ENCODE measurements at regions not wholly inside any gene's neighbourhood (a gene's known extent, or its start where the extent isn't known, plus 50 kb on each side); places are given as distances from the start of the nearest gene placed in this dataset.

- H3K4me3 ChIP-seq = no peak overlapping the region
- DNase-seq = peak; percentile 59 to 87
- no peak overlapping the region for H3K27ac ChIP-seq
- peaks cover 11% of the 10 kb centered on the region; the same call in 1 of the 2 replicates for H3K27me3 ChIP-seq
- H3K4me1 ChIP-seq = no peaks in the 10 kb centered on the region
- no peaks in the 10 kb centered on the region for H3K9me3 ChIP-seq (replicated peaks)
- no peaks in the 10 kb centered on the region for H3K36me3 ChIP-seq
Measured at GRCh38 chr17:12256380-12256995, 235.8 kb downstream of the MAP2K4 start.

- Histone ChIP-seq H3K27ac (no peak overlapping the region), H3K27me3 (peaks cover 11% of the 10 kb centered on the region; the same call in 1 of the 2 replicates), H3K9me3 (replicated peaks) (no peaks in the 10 kb centered on the region), H3K4me3 (no peak overlapping the region), H3K4me1 (no peaks in the 10 kb centered on the region), H3K36me3 (no peaks in the 10 kb centered on the region)
- DNase-seq = no peak
Measured at GRCh38 chr17:12257176-12257575, 236.5 kb downstream of the MAP2K4 start.

- no peak for DNase-seq
- H3K9me3 ChIP-seq (replicated peaks) = peaks cover 5% of the 10 kb centered on the region; the same call in 1 of the 2 replicates
- no peaks in the 10 kb centered on the region for H3K4me1 ChIP-seq
- no peaks in the 10 kb centered on the region for H3K36me3 ChIP-seq
- no peaks in the 10 kb centered on the region for H3K27me3 ChIP-seq
- H3K4me3 ChIP-seq = no peak overlapping the region
- no peak overlapping the region for H3K27ac ChIP-seq
Measured at GRCh38 chr17:12261354-12261753, 240.7 kb downstream of the MAP2K4 start.

- H3K9me3 ChIP-seq (replicated peaks) = no peaks in the 10 kb centered on the region
- no peaks in the 10 kb centered on the region for H3K4me1 ChIP-seq
- no peak overlapping the region for H3K27ac ChIP-seq
- no peak for DNase-seq
- H3K4me3 ChIP-seq = no peak overlapping the region
- no peaks in the 10 kb centered on the region for H3K36me3 ChIP-seq
- no peaks in the 10 kb centered on the region for H3K27me3 ChIP-seq
Measured at GRCh38 chr17:12269751-12270150, 249.1 kb downstream of the MAP2K4 start.

GRCh38 chr17:12277827-12278226, 257.1 kb downstream of the MAP2K4 start:
- Histone ChIP-seq H3K36me3 (no peaks in the 10 kb centered on the region), H3K9me3 (replicated peaks) (0 out of 2 replicates have a peak, but pooled peaks cover 3% of the 10 kb centered on the region), H3K27ac (no peak overlapping the region), H3K27me3 (peaks cover 18% of the 10 kb centered on the region), H3K4me3 (no peak overlapping the region), H3K4me1 (no peaks in the 10 kb centered on the region)
- no peak for DNase-seq

GRCh38 chr17:12282056-12282455, 261.4 kb downstream of the MAP2K4 start:
- Histone ChIP-seq H3K4me1 (no peaks in the 10 kb centered on the region), H3K27me3 (peaks cover 10% of the 10 kb centered on the region), H3K4me3 (no peak overlapping the region), H3K27ac (no peak overlapping the region), H3K9me3 (replicated peaks) (0 out of 2 replicates have a peak, but pooled peaks cover 3% of the 10 kb centered on the region), H3K36me3 (no peaks in the 10 kb centered on the region)
- no peak for DNase-seq

GRCh38 chr17:12287953-12288352, 267.3 kb downstream of the MAP2K4 start:
- Histone ChIP-seq H3K4me3 (no peak overlapping the region), H3K4me1 (no peaks in the 10 kb centered on the region), H3K27ac (no peak overlapping the region), H3K9me3 (replicated peaks) (no peaks in the 10 kb centered on the region), H3K36me3 (no peaks in the 10 kb centered on the region), H3K27me3 (peaks cover 16% of the 10 kb centered on the region)
- DNase-seq = no peak

- no peak overlapping the region for H3K4me3 ChIP-seq
- H3K27me3 ChIP-seq = peaks cover 16% of the 10 kb centered on the region
- no peak overlapping the region for H3K27ac ChIP-seq
- no peaks in the 10 kb centered on the region for H3K4me1 ChIP-seq
- H3K36me3 ChIP-seq = no peaks in the 10 kb centered on the region
- H3K9me3 ChIP-seq (replicated peaks) = no peaks in the 10 kb centered on the region
- DNase-seq = no peak
Measured at GRCh38 chr17:12290207-12290606, 269.5 kb downstream of the MAP2K4 start.

GRCh38 chr17:12296209-12296625, 275.5 kb downstream of the MAP2K4 start:
- Histone ChIP-seq H3K4me3 (no peak overlapping the region), H3K27me3 (peaks cover 7% of the 10 kb centered on the region), H3K36me3 (no peaks in the 10 kb centered on the region), H3K4me1 (no peaks in the 10 kb centered on the region), H3K9me3 (replicated peaks) (no peaks in the 10 kb centered on the region), H3K27ac (no peak overlapping the region)
- DNase-seq = no peak

- H3K4me3 ChIP-seq = no peak overlapping the region
- peaks cover 3% of the 10 kb centered on the region; the same call in 1 of the 2 replicates for H3K27me3 ChIP-seq
- no peaks in the 10 kb centered on the region for H3K4me1 ChIP-seq
- peaks cover 4% of the 10 kb centered on the region for H3K9me3 ChIP-seq (replicated peaks)
- DNase-seq = no peak
- H3K36me3 ChIP-seq = no peaks in the 10 kb centered on the region
- no peak overlapping the region for H3K27ac ChIP-seq
Measured at GRCh38 chr17:12301551-12301950, 280.9 kb downstream of the MAP2K4 start.

GRCh38 chr17:12302711-12303110, 282.0 kb downstream of the MAP2K4 start:
- Histone ChIP-seq H3K27me3 (peaks cover 3% of the 10 kb centered on the region; the same call in 1 of the 2 replicates), H3K27ac (no peak overlapping the region), H3K36me3 (no peaks in the 10 kb centered on the region), H3K4me3 (no peak overlapping the region), H3K4me1 (no peaks in the 10 kb centered on the region), H3K9me3 (replicated peaks) (peaks cover 4% of the 10 kb centered on the region)
- no peak for DNase-seq

GRCh38 chr17:12310811-12311210, 290.1 kb downstream of the MAP2K4 start:
- Histone ChIP-seq H3K4me3 (no peak overlapping the region), H3K27me3 (no peaks in the 10 kb centered on the region), H3K36me3 (no peaks in the 10 kb centered on the region), H3K27ac (no peak overlapping the region), H3K4me1 (no peaks in the 10 kb centered on the region), H3K9me3 (replicated peaks) (peaks cover 5% of the 10 kb centered on the region)
- DNase-seq = no peak

GRCh38 chr17:12312692-12313091, 292.0 kb downstream of the MAP2K4 start:
- no peaks in the 10 kb centered on the region for H3K27me3 ChIP-seq
- no peaks in the 10 kb centered on the region for H3K4me1 ChIP-seq
- peaks cover 5% of the 10 kb centered on the region for H3K9me3 ChIP-seq (replicated peaks)
- H3K4me3 ChIP-seq = no peak overlapping the region
- H3K36me3 ChIP-seq = no peaks in the 10 kb centered on the region
- no peak overlapping the region for H3K27ac ChIP-seq
- DNase-seq = no peak

GRCh38 chr17:12313786-12314185, 293.1 kb downstream of the MAP2K4 start:
- no peak overlapping the region for H3K27ac ChIP-seq
- peaks cover 3% of the 10 kb centered on the region; the same call in 1 of the 2 replicates for H3K27me3 ChIP-seq
- DNase-seq = no peak
- H3K9me3 ChIP-seq (replicated peaks) = peaks cover 5% of the 10 kb centered on the region
- H3K4me3 ChIP-seq = no peak overlapping the region
- no peaks in the 10 kb centered on the region for H3K4me1 ChIP-seq
- H3K36me3 ChIP-seq = no peaks in the 10 kb centered on the region

- no peak for DNase-seq
- Histone ChIP-seq H3K9me3 (replicated peaks) (peaks cover 5% of the 10 kb centered on the region), H3K36me3 (no peaks in the 10 kb centered on the region), H3K4me1 (no peaks in the 10 kb centered on the region), H3K27me3 (peaks cover 11% of the 10 kb centered on the region; the same call in 1 of the 2 replicates), H3K27ac (no peak overlapping the region), H3K4me3 (no peak overlapping the region)
Measured at GRCh38 chr17:12316021-12316420, 295.3 kb downstream of the MAP2K4 start.

Measured in SJCRH30 (cell line).